ENCODE measurements at regions not wholly inside any gene's neighbourhood (a gene's known extent, or its start where the extent isn't known, plus 50 kb on each side); places are given as distances from the start of the nearest gene placed in this dataset.

DNA sequence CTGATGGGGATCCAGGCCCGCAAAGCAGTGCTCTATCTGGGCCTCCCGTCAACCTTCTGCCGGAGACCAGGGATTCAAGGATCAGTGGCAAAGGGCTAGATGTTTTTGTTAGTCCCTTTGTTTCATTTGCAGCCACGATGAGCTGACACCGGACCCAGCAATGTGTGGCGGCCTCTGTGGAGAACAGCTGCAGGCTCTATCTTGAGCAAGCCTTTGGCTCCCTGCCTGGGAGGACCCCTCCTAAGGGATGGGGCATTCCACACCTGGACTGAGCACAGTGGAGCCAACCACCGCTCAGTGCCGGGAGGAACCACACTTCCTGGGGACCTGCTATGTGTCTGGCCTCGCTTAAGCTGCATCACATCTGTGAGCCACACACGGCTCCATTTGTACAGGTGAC lies 215.8 kb downstream of the RBFOX3 start:
- H3K14ac ChIP-seq (ENCODE audit: insufficient read depth, low read length): no peak overlapping the region; the same call in 1 of the 2 replicates
- Mint-ChIP-seq H3K4me3 (no peak overlapping the region), H3K27ac (no peak overlapping the region), H3K27me3 (ENCODE audit: low read depth) (peaks cover 73% of the 10 kb centered on the region), H3K4me1 (peaks cover 0 to 7% of the 10 kb centered on the region in 2 experiments; a peak in 1 of 4 replicates), H3K9me3 (peaks cover 0 to 5% of the 10 kb centered on the region in 2 experiments; a peak in 1 of 5 replicates), H3K36me3 (ENCODE audit: insufficient read depth in 1 of 3, low read depth in 3 of 3) (no peaks in the 10 kb centered on the region; a peak in 1 of 7 replicates)
- no peak overlapping the region for H4K91ac ChIP-seq (ENCODE audit: insufficient read length, low read depth, low read length)
- H3K18ac ChIP-seq (ENCODE audit: insufficient read length, low read depth, low read length): no peak overlapping the region
- no peaks in the 10 kb centered on the region for H3K79me1 ChIP-seq (ENCODE audit: insufficient read depth, low read depth, low read length, poor library complexity, severe bottlenecking)
- no peak overlapping the region for H3K4ac ChIP-seq (ENCODE audit: low read depth, low read length)
- H2BK20ac ChIP-seq (ENCODE audit: low read depth, low read length, poor library complexity, severe bottlenecking): no peak overlapping the region
- no peak for DNase-seq
- no peak overlapping the region for H2BK5ac ChIP-seq (ENCODE audit: insufficient read length, low read length)
- no peak overlapping the region for H4K8ac ChIP-seq (replicated peaks; ENCODE audit: insufficient read length, low read depth, low read length)
- no peaks in the 10 kb centered on the region; the same call in 1 of the 2 replicates for H3K27me3 ChIP-seq (ENCODE audit: insufficient read depth, low read length)
- no peak overlapping the region for H2AFZ ChIP-seq (ENCODE audit: low read length)
- H3K9ac ChIP-seq (ENCODE audit: extremely low read depth, insufficient read length, low read length): no peak overlapping the region
- no peaks in the 10 kb centered on the region for H3K9me3 ChIP-seq (ENCODE audit: control insufficient read depth, low read depth, low read length)
- no peak overlapping the region for H3T11ph ChIP-seq (ENCODE audit: low read length)
- no peak overlapping the region for H2BK120ac ChIP-seq (ENCODE audit: low read depth, low read length, poor library complexity, severe bottlenecking)
- no peak overlapping the region for H3K27ac ChIP-seq (ENCODE audit: insufficient read length, low read depth, low read length)
- H3K79me2 ChIP-seq (ENCODE audit: insufficient read depth, low read length): no peaks in the 10 kb centered on the region
- H2BK15ac ChIP-seq (ENCODE audit: low read depth, low read length): no peak overlapping the region
- no peak overlapping the region for H3K56ac ChIP-seq (ENCODE audit: insufficient read length, low read depth, low read length)
- no peaks in the 10 kb centered on the region for H3K23me2 ChIP-seq (ENCODE audit: insufficient read length, low read depth, low read length, poor library complexity, severe bottlenecking)
- H2BK12ac ChIP-seq (ENCODE audit: insufficient read length, low read depth, low read length): no peak overlapping the region
- H4K5ac ChIP-seq (ENCODE audit: insufficient read length, low read depth, low read length): no peak overlapping the region
- H4K20me1 ChIP-seq (ENCODE audit: control insufficient read depth, insufficient read depth, insufficient read length): no peaks in the 10 kb centered on the region
- H2AK5ac ChIP-seq (ENCODE audit: insufficient read length, low read length): no peak overlapping the region
- no peaks in the 10 kb centered on the region; the same call in 1 of the 2 replicates for H3K4me1 ChIP-seq (ENCODE audit: insufficient read depth, low read length)
- H3K23ac ChIP-seq (ENCODE audit: insufficient read length, low read depth, low read length): no peak overlapping the region
- no peak overlapping the region for H3K4me2 ChIP-seq (ENCODE audit: insufficient read depth, insufficient read length, low read length)
- no CpG with 5 or more reads among the region's 10 CpGs for WGBS (ENCODE audit: extremely low coverage, insufficient read length, low lambda C conversion rate)
- TF ChIP-seq, protein P1, sequence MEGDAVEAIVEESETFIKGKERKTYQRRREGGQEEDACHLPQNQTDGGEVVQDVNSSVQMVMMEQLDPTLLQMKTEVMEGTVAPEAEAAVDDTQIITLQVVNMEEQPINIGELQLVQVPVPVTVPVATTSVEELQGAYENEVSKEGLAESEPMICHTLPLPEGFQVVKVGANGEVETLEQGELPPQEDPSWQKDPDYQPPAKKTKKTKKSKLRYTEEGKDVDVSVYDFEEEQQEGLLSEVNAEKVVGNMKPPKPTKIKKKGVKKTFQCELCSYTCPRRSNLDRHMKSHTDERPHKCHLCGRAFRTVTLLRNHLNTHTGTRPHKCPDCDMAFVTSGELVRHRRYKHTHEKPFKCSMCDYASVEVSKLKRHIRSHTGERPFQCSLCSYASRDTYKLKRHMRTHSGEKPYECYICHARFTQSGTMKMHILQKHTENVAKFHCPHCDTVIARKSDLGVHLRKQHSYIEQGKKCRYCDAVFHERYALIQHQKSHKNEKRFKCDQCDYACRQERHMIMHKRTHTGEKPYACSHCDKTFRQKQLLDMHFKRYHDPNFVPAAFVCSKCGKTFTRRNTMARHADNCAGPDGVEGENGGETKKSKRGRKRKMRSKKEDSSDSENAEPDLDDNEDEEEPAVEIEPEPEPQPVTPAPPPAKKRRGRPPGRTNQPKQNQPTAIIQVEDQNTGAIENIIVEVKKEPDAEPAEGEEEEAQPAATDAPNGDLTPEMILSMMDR (conservative IDR thresholded peaks at IDR 0.05): no peak

Measured in H9 (cell line).